ENCODE measurements at regions not wholly inside any gene's neighbourhood (a gene's known extent, or its start where the extent isn't known, plus 50 kb on each side); places are given as distances from the start of the nearest gene placed in this dataset.

DNA sequence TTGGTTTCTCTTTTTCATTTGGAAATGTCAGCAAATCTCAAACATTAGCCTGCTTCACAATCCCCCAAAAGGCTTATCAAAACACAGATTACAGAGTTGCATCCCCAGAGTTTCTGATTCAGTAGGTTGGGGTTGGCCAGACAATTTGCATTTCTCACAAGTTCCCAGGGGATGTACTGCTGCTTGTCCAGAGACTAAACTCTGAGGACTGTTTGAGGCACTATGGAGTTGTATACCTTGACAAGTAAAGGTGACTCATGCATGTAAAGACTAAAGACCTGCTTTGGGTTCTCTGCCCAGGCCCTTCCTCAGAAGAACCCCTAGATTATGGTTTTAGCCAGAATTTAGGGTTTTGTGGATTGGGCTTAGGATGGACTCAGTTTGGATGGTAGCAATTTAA lies 151.1 kb upstream of the ARHGEF26 start:
- intact Hi-C loops (cut with micrococcal nuclease; ENCODE audit: unreplicated experiment): loop anchor here (2.0 to 5.0 kb wide), 2 partner anchors 53 to 943 kb away; no protein-coding TSS in a partner anchor
- no TSS peak for BruUV-seq (replicated peaks)
- no peak overlapping the region for H3K27ac Mint-ChIP-seq (ENCODE audit: unreplicated experiment)
- TF ChIP-seq, protein P1, sequence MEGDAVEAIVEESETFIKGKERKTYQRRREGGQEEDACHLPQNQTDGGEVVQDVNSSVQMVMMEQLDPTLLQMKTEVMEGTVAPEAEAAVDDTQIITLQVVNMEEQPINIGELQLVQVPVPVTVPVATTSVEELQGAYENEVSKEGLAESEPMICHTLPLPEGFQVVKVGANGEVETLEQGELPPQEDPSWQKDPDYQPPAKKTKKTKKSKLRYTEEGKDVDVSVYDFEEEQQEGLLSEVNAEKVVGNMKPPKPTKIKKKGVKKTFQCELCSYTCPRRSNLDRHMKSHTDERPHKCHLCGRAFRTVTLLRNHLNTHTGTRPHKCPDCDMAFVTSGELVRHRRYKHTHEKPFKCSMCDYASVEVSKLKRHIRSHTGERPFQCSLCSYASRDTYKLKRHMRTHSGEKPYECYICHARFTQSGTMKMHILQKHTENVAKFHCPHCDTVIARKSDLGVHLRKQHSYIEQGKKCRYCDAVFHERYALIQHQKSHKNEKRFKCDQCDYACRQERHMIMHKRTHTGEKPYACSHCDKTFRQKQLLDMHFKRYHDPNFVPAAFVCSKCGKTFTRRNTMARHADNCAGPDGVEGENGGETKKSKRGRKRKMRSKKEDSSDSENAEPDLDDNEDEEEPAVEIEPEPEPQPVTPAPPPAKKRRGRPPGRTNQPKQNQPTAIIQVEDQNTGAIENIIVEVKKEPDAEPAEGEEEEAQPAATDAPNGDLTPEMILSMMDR (IDR thresholded peaks at IDR 0.05; ENCODE audit: unreplicated experiment): no peak
- H3K4me1 Mint-ChIP-seq (ENCODE audit: low read depth, unreplicated experiment): no peaks in the 10 kb centered on the region
- H3K4me3 Mint-ChIP-seq (ENCODE audit: low read depth, unreplicated experiment): no peak overlapping the region
- CTCF ChIA-PET: interaction anchor here (0.8 to 1.2 kb wide), 4 partner anchors 9 to 685 kb away, joined by 3 to 4 read pairs (median 3); no protein-coding TSS in a partner anchor
- no peaks in the 10 kb centered on the region for H3K36me3 Mint-ChIP-seq (ENCODE audit: insufficient read depth, unreplicated experiment)
- H3K9me3 Mint-ChIP-seq (ENCODE audit: low read depth, unreplicated experiment): peaks cover 7% of the 10 kb centered on the region
- no peaks in the 10 kb centered on the region for H3K27me3 Mint-ChIP-seq (ENCODE audit: unreplicated experiment)
- no peak for DNase-seq

DNA sequence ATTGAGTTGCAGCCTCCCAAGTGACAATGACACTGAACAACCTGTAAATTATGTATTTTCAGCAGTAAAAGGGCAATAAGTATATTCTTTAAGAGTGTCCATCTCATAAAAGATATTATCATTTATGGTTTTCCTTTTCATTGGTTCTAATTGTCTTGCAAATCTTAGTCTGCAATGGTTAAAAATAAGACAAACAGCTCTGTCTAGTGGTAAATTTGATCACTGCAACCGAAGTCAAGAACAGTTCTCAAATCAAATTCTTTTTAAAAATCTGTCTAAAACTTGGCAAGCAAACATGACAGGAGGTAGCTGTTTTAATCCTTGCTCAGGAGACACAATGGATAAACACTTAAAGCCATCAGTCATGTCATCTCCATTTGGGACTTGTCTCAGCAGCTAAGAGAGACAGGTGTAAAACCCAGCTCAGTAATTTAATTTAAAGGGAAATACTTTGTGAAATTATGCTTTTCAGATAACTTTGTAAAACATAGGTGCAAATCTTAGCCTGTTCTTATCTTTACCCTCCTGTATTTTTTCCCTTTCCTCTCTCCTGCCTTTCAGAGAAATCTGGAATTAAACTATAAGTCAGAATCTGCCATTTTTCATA lies 150.3 kb upstream of the ARHGEF26 start:
- intact Hi-C loops (cut with micrococcal nuclease; ENCODE audit: unreplicated experiment): loop anchor here (2.0 to 5.0 kb wide), 2 partner anchors 52 to 944 kb away; no protein-coding TSS in a partner anchor
- no peaks in the 10 kb centered on the region for H3K36me3 Mint-ChIP-seq (ENCODE audit: insufficient read depth, unreplicated experiment)
- no peak for DNase-seq
- H3K9me3 Mint-ChIP-seq (ENCODE audit: low read depth, unreplicated experiment): peaks cover 7% of the 10 kb centered on the region
- no peaks in the 10 kb centered on the region for H3K4me1 Mint-ChIP-seq (ENCODE audit: low read depth, unreplicated experiment)
- CTCF ChIA-PET: interaction anchor here (0.6 to 1.2 kb wide), 8 partner anchors 8 to 1074 kb away, joined by 3 to 5 read pairs (median 3); no protein-coding TSS in a partner anchor
- BruUV-seq (replicated peaks): no TSS peak
- TF ChIP-seq, protein P1 (IDR thresholded peaks at IDR 0.05; ENCODE audit: unreplicated experiment): peak; percentile 38
- no peak overlapping the region for H3K4me3 Mint-ChIP-seq (ENCODE audit: low read depth, unreplicated experiment)
- H3K27ac Mint-ChIP-seq (ENCODE audit: unreplicated experiment): no peak overlapping the region
- no peaks in the 10 kb centered on the region for H3K27me3 Mint-ChIP-seq (ENCODE audit: unreplicated experiment)

DNA sequence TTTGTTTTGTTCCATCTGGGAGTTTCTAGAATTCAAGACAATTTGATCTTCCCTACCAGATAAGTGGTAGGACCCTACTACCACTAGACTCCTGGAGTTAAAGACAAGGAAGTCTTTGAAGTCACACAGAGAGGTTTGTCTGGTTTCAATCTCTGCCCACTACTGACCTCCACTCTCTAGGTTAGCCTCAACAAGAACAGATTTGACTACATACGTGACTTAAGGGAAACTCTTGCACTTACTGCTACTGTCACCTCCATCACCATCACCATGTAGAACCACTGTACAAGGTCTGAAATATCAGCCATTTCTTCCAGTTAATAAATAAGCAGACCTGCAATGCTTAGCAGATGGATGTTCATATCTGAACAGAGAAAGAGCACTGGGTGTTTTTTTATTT lies 148.3 kb upstream of the ARHGEF26 start:
- Mint-ChIP-seq H3K27me3 (ENCODE audit: unreplicated experiment) (no peaks in the 10 kb centered on the region), H3K4me1 (ENCODE audit: low read depth, unreplicated experiment) (no peaks in the 10 kb centered on the region), H3K27ac (ENCODE audit: unreplicated experiment) (no peak overlapping the region), H3K4me3 (ENCODE audit: low read depth, unreplicated experiment) (no peak overlapping the region), H3K9me3 (ENCODE audit: low read depth, unreplicated experiment) (no peaks in the 10 kb centered on the region), H3K36me3 (ENCODE audit: insufficient read depth, unreplicated experiment) (no peaks in the 10 kb centered on the region)
- CTCF ChIA-PET: interaction anchor here (0.6 kb wide), 1 partner anchor 1353 kb away, joined by 3 read pairs; no protein-coding TSS in a partner anchor
- intact Hi-C loops (cut with micrococcal nuclease; ENCODE audit: unreplicated experiment): loop anchor here (5.0 kb wide), 1 partner anchor 946 kb away; no protein-coding TSS in a partner anchor
- DNase-seq: no peak
- no TSS peak for BruUV-seq (replicated peaks)
- TF ChIP-seq, protein P1 (IDR thresholded peaks at IDR 0.05; ENCODE audit: unreplicated experiment): no peak

GRCh38 chr3:153973722-153974265 lies 147.4 kb upstream of the ARHGEF26 start:
- Mint-ChIP-seq H3K27ac (ENCODE audit: unreplicated experiment) (no peak overlapping the region), H3K36me3 (ENCODE audit: insufficient read depth, unreplicated experiment) (no peaks in the 10 kb centered on the region), H3K9me3 (ENCODE audit: low read depth, unreplicated experiment) (no peaks in the 10 kb centered on the region), H3K4me1 (ENCODE audit: low read depth, unreplicated experiment) (no peaks in the 10 kb centered on the region), H3K27me3 (ENCODE audit: unreplicated experiment) (no peaks in the 10 kb centered on the region), H3K4me3 (ENCODE audit: low read depth, unreplicated experiment) (no peak overlapping the region)
- DNase-seq: no peak
- no TSS peak for BruUV-seq (replicated peaks)
- TF ChIP-seq, protein P1 (IDR thresholded peaks at IDR 0.05; ENCODE audit: unreplicated experiment): no peak
- CTCF ChIA-PET: interaction anchor here (0.5 kb wide), 1 partner anchor 1245 kb away, joined by 6 read pairs; no protein-coding TSS in a partner anchor
- intact Hi-C loops (cut with micrococcal nuclease; ENCODE audit: unreplicated experiment): loop anchor here (5.0 kb wide), 1 partner anchor 946 kb away; no protein-coding TSS in a partner anchor
